ENCODE measurements at regions not wholly inside any gene's neighbourhood (a gene's known extent, or its start where the extent isn't known, plus 50 kb on each side); places are given as distances from the start of the nearest gene placed in this dataset.

GRCh38 chr2:731711-732110 is 54.5 kb upstream of the TMEM18 start:
- Mint-ChIP-seq H3K9me3 (ENCODE audit: low read depth) (no peaks in the 10 kb centered on the region), H3K36me3 (ENCODE audit: insufficient read depth) (no peaks in the 10 kb centered on the region), H3K27ac (no peak overlapping the region), H3K4me3 (ENCODE audit: low read depth) (no peak overlapping the region), H3K4me1 (ENCODE audit: low read depth) (peaks cover 4% of the 10 kb centered on the region), H3K27me3 (peaks cover 3% of the 10 kb centered on the region)
- DNase-seq (ENCODE audit: low spot score, unreplicated experiment): no peak
- no peak for TF ChIP-seq CTCF (IDR thresholded peaks at IDR 0.05; ENCODE audit: unreplicated experiment)

- H3K4me3 Mint-ChIP-seq (ENCODE audit: low read depth): no peak overlapping the region
These were observed 52.2 kb upstream of the TMEM18 start for GRCh38 chr2:729376-729861.

GRCh38 chr2:728165-728564 is 51.0 kb upstream of the TMEM18 start:
- no peak overlapping the region for H3K27ac Mint-ChIP-seq
- no peak for DNase-seq (ENCODE audit: low spot score, unreplicated experiment)
- no peak overlapping the region for H3K4me3 Mint-ChIP-seq (ENCODE audit: low read depth)
- H3K27me3 Mint-ChIP-seq: peaks cover 8% of the 10 kb centered on the region
- no peak for TF ChIP-seq CTCF (IDR thresholded peaks at IDR 0.05; ENCODE audit: unreplicated experiment)
- H3K36me3 Mint-ChIP-seq (ENCODE audit: insufficient read depth): no peaks in the 10 kb centered on the region
- no peaks in the 10 kb centered on the region for H3K9me3 Mint-ChIP-seq (ENCODE audit: low read depth)
- H3K4me1 Mint-ChIP-seq (ENCODE audit: low read depth): peaks cover 7% of the 10 kb centered on the region

More at GRCh38 chr2:729376-729861, 52.2 kb upstream of the TMEM18 start:
- no peak for DNase-seq (ENCODE audit: low spot score, unreplicated experiment)
- Mint-ChIP-seq H3K36me3 (ENCODE audit: insufficient read depth) (no peaks in the 10 kb centered on the region), H3K9me3 (ENCODE audit: low read depth) (no peaks in the 10 kb centered on the region), H3K27me3 (peaks cover 5% of the 10 kb centered on the region), H3K27ac (no peak overlapping the region), H3K4me1 (ENCODE audit: low read depth) (peaks cover 9% of the 10 kb centered on the region)
- TF ChIP-seq CTCF (IDR thresholded peaks at IDR 0.05; ENCODE audit: unreplicated experiment): no peak

GRCh38 chr2:727071-727470 is 49.9 kb upstream of the TMEM18 start:
- H3K4me1 Mint-ChIP-seq (ENCODE audit: low read depth): peaks cover 7% of the 10 kb centered on the region
- H3K36me3 Mint-ChIP-seq (ENCODE audit: insufficient read depth): no peaks in the 10 kb centered on the region
- TF ChIP-seq CTCF (IDR thresholded peaks at IDR 0.05; ENCODE audit: unreplicated experiment): no peak
- peaks cover 8% of the 10 kb centered on the region for H3K27me3 Mint-ChIP-seq
- H3K9me3 Mint-ChIP-seq (ENCODE audit: low read depth): no peaks in the 10 kb centered on the region
- H3K27ac Mint-ChIP-seq: no peak overlapping the region
- no peak overlapping the region for H3K4me3 Mint-ChIP-seq (ENCODE audit: low read depth)
- DNase-seq (ENCODE audit: low spot score, unreplicated experiment): no peak
